DND-41 (cell line): ENCODE measurements at regions not wholly inside any gene's neighbourhood (a gene's known extent, or its start where the extent isn't known, plus 50 kb on each side); places are given as distances from the start of the nearest gene placed in this dataset.

Experiments used
- CTCF ChIP-seq: IDR thresholded peaks from 2 replicates; pipeline ENCODE4 v1.5.1; 2012; ENCODE audit warnings: borderline replicate concordance, low read length, moderate library complexity, mild to moderate bottlenecking; ENCODE audit not compliant: poor library complexity, severe bottlenecking; ENCODE audit errors: extremely low read depth
- EZH2 ChIP-seq: IDR thresholded peaks from 3 replicates; pipeline ENCODE4 v1.6.1; 2012; ENCODE audit warnings: borderline replicate concordance, low read depth, mild to moderate bottlenecking, moderate library complexity, low read length, inconsistent platforms; ENCODE audit not compliant: severe bottlenecking

- TF ChIP-seq CTCF (no peak), EZH2 (no peak)
Observed at GRCh38 chrX:139106069-139106468, 394.6 kb upstream of the FGF13 start.
